Activated T-cell treated with anti-CD3 and anti-CD28 coated beads for 4 hours (primary cell): ENCODE measurements at regions not wholly inside any gene's neighbourhood (a gene's known extent, or its start where the extent isn't known, plus 50 kb on each side); places are given as distances from the start of the nearest gene placed in this dataset.
"Not testable (repeated sequence)": the region's sequence is repeated elsewhere in the genome, so short reads cannot be mapped to it uniquely, and the experiment has no call there.

Experiments
- DNase-seq: peaks from one replicate; pipeline ENCODE4 v3.0.0-alpha.2; 2020

DNA sequence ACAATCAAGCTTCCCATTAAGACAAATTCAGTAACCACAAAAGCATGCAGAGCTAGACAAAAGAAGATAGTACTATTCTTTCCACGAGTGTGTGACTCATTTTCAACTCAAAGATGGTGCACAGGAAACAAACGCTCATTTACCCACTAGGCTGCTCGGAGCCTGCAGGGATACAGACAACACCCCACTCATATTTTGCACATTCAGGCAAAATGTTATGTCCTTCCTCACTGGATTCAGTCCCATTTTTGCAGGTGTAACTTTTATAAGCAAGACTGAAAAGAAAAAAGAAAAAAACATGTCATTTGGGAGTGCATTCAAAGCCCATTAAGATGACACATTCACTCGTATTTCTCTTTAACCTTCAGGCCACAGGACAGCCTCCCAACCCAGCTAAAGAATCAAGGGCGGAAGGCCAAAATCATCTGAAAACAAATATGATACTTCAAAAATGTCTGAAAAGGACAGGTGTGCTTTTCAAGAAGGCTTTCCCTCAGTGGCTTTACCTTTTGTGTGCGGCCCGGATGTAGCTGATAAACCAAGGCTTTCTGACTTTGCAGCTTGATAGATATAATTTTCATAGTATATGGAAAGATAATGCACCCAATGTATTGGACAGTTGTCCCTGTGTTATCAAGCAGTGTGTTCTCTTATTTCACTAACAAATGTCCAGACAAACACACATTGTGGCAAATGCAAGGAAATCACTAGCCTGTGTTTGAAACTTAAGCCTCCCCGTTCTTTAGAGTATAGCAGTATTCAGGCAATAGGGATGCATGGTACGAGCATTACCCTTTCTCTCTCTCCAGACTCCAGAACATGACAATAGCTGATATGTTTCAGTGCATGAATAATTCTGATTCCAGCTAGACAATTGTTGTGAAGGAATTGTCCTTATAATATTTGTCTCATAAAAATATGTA, 147.8 kb upstream of the KRR1 start:
- DNase-seq = no peak

DNA sequence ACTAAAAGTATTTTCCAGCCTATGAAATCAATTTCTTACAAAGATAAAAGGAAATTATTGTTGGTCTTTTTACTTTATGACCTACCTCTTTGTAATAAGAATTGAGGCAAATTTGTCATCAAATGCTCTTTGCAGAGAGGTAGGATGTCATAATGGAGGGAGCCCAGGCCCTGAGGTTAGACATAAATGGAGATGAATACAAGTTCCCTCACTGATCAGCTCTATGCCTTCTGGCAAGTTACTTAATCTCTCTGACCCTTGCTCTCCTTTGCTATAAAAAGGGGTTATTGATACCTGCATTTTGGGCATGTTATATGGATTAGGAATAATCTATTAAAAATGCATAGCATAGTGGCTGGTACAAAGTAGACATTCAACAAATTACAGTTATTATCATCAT, 146.9 kb upstream of the KRR1 start:
- DNase-seq = no peak

DNA sequence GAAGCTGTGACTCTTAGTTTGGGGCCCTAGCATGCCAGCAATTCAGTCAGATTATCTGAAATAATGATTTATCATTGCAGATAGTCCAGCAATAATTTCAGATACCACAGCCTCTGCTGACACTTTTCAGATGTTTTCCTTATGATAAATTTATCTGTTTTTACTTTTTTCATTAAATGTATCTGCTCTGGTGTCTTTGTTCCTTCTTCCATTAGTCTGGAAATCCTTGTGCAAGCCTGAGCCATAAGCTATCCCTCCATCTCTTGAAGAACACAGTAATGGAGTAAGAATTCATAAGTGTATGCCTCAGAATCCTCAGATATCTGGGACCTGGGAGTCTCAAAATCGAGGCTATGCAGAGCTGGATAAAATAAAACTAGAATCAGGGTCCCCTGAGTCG, 146.4 kb upstream of the KRR1 start:
- no peak for DNase-seq

DNA sequence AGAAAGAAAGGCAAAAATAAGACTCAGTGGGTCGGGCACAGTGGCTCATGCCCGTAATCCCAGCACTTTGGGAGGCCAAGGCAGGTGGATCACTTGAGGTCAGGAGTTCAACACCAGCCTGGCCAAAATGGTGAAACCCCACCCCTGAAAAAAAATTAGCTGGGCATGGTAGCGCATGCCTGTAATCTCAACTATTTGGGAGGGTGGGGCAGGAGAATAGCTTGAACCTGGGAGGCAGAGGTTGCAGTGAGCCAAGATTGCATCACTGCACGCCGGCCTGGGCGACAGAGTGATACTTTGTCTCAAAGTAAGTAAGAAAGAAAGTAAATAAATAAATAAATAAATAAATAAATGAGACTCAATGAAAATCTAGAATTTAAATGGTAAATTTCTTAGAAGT, 145.9 kb upstream of the KRR1 start:
- DNase-seq = not testable (repeated sequence)

DNA sequence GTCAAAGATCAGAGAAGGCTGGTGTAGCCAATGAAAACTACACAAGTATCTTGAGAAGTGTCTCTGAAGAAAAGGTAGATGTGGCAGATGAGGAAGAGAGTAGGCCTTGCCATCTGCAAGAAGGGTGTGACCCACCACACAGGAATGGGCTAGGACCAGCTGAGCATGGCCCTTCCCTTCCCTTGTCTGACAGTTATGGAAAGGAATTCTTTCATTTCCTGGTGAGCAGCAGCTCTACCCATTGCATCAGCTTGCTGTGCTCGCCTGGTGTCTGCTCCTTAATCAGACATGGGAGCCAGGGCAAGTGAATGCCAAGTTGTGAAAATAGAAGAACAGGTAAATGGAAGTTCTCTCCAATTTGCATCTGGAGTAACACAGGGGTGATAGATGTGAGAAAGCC, 145.2 kb upstream of the KRR1 start:
- DNase-seq = no peak

DNA sequence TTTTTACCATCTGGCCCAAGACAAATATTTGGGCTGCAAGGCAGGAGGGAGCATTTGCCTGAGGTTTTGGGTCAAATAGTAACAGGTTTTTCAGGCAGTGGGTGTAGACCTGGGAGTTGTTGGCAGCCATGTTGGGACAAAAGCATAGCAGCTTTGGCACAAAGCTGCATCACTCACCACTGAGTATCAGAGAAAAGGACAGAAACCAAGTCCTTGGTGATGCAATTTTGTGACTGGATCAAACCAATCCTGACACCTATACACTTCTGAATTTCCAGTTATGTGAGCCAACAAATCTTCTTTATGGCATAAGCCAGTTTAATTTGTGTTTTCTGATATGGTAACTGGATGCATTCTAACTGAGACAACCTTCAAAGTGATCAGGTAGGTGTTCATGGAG, 144.8 kb upstream of the KRR1 start:
- no peak for DNase-seq

DNA sequence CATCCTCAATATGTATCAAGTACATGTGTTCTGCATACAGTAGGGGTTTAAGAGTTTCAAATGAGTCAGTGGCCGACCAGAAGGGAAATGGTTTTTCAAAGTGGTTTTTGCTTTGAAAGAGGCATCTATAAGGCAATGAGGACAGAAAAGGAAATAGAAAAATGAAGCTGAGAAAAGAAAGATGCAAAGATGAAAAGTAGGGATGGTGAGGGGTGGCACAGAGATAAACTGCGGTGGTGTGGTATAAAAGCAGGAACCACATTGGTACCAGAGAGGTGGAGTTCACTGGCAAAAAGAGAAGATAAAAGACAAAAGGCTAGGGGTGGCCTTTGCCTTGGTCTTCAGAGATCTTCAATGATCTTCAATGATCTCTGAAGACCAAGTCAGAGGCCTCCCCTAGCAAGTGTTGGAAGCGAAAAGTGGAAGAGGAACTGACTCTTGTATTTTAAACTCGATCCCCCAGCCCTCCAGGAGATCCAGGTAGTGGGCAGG, 144.0 kb upstream of the KRR1 start:
- no peak for DNase-seq

DNA sequence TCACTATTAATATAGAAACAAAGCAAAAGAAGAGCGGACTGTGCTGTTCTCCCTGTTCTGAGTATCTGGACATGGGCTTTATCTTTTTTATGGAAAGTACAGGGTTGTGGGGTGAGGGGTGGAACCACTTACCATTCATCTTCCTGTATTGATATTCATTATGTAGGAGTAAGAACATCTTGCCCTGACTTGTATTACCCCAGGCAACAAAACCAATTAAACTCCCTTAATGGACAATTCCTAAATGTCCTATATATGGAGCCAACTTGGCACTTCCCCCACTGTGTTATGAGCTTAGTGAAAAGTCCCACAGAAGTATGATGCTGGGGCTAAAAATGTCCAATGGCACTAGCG, 139.9 kb upstream of the KRR1 start:
- DNase-seq = no peak

DNA sequence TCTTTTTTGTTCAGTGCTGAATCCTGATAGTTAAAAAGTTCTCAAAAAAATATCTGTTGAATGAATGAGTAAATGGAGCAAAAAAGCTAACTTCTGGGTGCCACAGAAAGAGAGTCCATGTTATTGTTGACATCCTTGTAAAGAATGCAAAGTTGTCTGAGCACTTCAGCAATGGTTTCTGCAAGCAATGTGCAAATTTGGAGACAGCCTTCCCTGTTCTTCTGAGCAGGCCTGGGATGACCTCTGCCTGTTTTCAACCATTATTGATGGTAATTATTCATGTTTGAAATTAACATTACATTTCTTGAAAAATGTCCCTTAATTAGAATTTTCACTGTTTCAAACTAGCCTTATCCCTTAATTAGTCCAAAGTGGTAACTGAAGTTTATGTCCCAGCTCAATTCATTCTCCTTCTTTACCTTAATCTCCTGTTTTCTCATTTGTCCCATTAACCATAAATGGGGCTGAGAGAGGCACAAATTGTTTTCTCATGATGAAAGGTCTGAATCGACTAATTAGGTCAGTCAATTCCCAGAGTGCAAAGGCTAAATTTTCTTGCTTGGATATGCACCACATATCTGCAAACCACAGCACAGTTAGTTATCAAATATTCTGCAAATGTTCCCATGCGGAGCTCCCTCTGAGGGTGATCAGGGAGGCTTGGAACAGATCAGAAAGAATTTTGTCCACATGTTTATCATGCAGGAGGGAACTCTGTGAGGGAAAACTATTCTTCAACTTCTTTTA, 139.4 kb upstream of the KRR1 start:
- DNase-seq = no peak

DNA sequence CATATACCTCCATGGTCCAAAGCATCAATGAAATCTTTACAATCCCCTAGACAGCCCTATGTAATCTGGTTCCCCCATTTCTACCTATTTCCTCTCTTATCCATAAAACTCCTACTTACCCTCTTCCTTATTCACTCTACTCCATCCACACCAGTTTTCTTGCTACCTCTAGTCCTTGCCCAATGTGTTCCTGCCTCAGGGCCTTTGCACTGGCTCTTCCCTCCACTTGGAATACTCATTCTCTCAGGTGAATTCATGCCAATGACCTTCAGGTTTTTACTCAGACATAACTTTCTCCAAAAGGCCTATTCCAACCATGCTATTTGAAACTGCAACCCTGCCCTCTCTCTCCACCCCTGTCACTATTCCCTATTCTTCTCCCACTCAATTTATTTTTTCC, 138.7 kb upstream of the KRR1 start:
- DNase-seq = no peak

DNA sequence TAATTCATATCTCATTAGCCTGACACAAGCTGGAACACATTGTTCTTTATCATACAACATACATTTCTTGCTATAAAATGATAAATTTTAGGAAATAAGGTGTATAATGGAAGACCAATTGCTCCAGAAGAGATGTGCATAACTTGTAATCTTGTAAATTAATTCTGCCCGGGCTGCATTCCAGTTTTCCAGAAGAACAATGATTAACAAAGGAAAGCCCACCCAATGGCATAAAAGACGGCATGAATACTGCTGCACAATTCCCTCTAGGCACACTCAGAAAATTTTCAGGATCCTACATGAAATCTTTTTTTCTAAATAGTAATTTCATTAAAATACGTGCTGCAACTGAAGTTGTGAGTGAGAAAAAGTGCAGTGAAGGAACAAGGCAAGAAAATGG, 137.4 kb upstream of the KRR1 start:
- no peak for DNase-seq

DNA sequence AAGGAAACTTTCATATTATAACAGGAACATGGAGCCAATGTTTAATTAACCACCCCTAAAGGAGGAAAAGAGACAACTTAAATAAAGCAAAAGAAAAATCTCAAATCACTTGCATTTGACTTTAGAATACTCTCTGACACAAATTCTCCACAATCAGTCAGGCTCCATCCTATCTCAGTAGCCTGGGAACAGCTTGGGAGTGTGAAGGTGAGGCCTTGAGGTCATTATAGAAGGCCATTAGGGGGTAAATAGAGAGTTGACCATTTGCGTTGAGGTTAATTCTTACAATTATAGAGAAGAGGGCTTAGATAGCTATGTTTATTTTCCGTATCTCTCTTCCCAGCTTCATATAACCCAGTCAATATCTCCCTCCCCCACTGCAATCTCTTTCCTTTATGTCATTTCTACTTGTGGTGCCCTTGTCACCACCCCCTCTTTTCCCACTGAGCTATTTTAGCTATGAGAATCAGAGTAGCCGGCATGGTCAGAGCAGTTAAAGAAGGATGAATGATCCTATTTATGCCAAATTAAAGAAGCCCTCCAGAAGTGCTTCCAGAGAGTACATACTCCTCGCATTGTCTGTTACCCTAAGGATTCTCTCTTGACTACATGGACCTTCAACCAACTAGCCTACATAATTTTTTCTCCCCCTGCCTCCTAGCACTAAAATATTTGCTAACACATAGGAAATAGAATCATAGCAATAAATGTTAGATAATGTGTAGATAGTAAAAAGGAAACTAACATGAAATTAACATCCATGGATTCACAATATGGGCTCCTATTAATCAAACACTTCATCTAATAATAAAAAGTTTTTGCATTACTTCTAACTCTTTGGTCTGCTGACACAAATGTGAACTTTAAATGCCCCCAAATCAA, 135.2 kb upstream of the KRR1 start:
- DNase-seq = no peak

DNA sequence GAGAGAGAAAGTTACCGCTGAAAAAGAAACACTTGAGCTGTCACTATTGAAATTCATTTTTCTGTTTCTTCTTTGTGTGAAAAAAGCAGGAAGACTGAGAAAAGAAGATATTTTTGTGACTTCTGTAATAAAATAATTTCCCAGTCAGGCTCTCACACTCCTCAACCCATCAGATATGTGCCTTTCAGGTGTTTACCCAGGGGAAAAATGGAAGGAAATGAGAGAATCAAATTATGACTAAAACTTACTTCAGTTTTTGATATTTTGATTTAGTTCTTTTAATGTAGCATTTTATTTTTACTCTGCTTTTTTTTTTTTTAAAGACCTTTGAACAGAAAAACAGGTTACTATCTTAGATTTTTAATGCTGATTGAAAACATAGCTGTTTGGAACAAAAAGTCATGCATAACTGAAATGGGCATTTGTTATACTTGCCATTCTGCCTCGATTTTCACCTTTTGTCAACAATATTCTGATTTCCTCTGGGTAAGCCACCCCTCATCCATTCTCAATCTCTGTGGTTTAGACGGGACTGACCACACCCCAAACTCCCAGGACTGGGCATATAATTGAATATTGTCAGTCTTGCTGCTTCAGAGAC, 133.2 kb upstream of the KRR1 start:
- DNase-seq = no peak

DNA sequence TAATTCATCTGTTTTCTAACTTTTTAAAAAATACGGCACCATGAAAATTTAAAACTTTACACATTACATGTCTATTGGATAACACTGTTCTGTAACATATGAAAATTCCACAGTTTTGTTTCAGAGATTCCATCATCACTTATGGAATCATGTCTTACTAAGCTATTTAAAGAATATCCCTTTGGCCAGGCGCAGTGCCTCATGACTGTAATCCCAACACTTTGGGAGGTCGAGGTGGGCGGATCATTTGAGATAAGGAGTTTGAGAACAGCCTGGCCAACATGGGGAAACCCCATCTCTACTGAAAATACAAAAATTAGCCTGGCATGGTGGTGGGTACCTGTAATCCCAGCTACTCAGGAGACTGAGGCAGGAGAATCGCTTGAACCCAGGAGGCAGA, 131.7 kb upstream of the KRR1 start:
- DNase-seq = not testable (repeated sequence)

DNA sequence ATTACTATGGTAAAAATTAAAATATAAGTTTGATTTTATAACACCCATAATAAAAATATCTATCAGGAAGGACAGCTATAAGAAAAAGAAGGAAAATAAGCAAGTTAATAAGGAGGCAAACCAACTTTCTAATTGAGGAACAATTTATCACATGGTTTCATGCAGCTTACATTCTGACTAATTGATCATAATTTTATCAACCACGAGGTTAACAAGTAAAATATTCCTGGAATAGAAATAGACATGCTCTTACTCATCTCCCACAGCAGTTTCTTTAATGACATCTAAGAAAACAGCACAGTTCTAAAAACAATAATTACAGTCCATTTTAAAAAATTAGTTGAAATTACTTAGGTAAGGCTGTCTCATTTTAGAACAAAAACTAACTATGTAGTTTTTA, 130.8 kb upstream of the KRR1 start:
- no peak for DNase-seq

DNA sequence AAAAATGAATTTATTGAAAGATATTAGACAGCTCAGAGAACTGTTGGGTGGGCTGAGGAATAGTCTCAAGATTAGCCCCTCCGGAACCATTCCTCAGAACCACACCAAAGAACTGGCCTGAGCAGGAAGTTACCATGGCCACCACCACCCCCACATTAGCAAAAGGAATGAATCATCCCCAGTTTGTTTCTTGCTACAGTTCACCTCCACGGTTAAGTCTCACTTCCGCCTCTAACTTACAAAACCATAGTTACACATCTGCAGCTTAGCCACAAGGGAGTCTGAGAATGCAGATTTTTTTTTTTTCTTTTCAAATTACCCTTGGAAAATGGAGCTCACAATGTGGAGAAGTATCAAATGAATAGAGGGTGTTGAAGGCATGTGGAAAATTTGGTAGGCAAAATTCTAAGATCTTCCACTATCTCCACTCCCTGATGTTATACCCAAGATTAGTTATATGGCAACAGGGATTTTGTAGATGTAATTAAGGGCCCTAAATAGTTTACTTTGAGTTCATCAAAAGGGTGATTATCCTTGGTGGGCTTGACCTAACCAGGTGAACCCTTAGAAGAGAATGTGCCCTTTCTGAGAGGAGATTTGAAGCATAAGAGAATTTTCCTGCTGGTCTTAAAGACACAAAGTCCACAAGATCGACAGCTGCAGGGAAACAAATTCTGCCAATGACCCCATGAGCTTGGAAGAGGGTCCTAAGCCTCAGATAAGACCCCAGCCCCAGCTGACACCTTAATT, 129.8 kb upstream of the KRR1 start:
- peak; percentile 11 for DNase-seq

DNA sequence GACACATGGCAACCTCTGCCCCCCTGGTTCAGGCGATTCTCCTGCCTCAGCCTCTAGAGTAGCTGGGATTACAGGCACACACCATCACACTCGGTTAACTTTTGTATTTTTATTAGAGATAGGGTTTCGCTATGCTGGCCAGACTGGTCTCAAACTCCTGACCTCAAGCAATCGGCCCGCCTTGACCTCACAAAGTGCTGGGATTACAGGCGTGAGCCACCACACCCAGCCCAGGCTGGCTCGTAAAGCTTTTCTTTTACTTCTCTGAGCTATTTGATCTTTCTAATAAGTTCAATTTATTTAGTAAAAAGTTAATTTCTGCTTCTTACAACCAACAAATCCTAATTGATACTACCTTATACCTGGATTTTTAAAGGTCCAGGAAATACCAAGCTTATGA, 127.4 kb upstream of the KRR1 start:
- no peak for DNase-seq

DNA sequence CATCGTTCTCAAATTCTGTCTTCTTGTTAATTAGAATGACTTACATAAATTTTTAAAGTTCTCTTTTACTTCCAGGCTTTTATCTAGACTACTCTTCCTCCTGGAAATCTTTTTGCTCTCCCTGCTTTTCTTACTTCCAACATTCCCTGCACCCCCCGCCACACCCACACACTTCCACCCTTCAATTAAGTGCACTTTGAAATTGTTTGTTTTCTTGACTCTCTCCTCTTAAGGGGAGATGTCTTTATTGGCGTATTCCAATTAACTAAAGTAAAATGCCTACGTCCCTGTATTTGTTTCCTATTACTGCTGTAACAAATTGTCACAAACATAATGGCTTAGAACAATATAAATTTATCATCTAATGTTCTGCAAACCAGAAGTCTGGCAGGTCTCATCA, 125.2 kb upstream of the KRR1 start:
- no peak for DNase-seq

DNA sequence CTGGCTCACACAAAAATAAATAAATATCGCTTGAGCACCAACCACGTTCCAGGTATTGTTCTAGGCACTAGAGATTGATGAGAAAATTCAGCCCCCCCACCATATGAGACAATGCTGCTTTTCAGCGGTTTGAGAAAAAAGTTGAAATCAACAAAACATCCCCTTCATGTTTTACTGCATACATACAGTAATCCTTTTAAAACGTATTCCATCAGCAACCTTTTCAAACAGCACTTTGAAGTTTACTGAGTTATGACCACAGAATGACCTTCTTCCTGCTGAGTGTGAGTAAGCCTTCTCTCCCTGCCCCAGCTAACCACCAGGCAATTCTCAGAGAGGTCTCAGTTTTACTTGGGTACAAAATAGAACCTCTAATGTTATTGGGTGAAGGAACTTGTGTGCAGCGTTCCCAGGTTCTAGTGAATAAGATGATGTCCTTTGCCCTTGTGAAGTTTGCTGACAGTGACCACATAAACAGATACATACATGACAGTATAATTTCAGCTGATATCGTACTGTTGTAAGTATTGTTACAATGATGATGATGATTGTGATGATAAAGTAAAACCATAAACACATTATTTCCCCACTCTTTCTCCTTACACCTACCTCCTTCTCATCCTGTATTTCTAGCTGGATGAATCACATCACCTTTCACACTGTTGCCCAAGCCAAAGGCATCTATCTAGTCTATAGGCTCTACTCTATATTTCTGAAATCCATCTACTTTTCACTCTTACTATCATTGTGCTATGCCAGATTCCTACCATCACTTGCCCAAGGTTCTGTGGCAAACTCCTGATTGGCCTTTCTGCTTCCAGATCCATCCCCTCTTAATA, 124.4 kb upstream of the KRR1 start:
- no peak for DNase-seq

DNA sequence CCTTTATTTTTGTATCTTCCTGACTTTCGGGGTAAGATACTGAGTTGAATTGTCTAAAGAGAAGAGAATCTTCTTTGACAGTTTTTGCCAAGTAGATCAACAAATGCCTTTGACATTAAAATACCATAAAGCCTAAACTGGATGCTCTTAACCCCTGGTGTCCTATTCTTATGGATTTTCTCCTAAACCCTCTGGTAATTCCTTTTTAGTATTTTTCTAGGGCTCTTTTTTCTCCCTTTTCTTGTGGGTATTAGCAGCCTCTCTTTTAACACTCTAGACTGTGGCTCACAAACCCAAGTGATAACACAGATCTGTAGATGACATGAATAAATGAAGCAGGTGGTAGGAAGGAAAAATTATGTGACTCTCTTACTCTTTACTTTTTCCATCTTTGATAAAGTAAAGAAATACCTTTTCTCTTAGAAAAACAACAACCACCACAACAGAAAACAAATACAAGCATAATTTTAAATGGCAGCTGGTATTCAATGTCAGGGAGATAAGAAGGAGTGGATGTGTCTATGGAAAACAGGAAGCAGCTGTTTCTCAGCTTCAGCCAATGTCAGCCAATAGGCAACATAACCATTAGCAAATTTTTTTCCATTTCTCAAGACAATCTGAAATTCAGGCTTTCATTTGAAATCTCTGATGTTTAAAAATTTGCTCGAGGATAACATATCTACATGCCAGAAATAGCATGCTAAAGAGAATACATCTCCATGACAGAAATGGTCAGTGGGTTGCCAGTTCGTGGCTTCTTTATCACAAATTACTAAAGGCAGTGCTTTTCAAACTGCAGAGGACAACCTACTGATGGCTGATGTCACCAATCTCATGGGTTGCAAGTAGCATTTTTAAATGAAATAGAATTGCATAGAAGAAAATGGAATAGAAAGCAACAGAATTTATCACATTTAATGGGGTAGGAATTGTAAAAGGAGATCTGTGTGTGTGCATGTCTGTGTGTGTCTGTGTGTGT, 123.1 kb upstream of the KRR1 start:
- no peak for DNase-seq
